ENCODE measurements at regions not wholly inside any gene's neighbourhood (a gene's known extent, or its start where the extent isn't known, plus 50 kb on each side); places are given as distances from the start of the nearest gene placed in this dataset.
"Not testable (repeated sequence)": the region's sequence is repeated elsewhere in the genome, so short reads cannot be mapped to it uniquely, and the experiment has no call there.

GRCh38 chr2:194077366-194077765, 1579.7 kb upstream of the SLC39A10 start:
- no peak for DNase-seq

GRCh38 chr2:194062401-194062800, 1594.6 kb upstream of the SLC39A10 start:
- DNase-seq, result no peak

GRCh38 chr2:194060269-194060668, 1596.8 kb upstream of the SLC39A10 start:
- DNase-seq, result no peak

- DNase-seq, result peak; percentile 1
These were observed 1602.7 kb upstream of the SLC39A10 start for GRCh38 chr2:194054313-194054712.

- DNase-seq, result no peak
These were observed 1612.7 kb upstream of the SLC39A10 start for GRCh38 chr2:194044321-194044720.

GRCh38 chr2:194021130-194021529, 1635.9 kb upstream of the SLC39A10 start:
- DNase-seq, result not testable (repeated sequence)

- DNase-seq, result no peak
These were observed 1636.9 kb upstream of the SLC39A10 start for GRCh38 chr2:194020155-194020554.

GRCh38 chr2:194015751-194016150, 1641.3 kb upstream of the SLC39A10 start:
- DNase-seq, result no peak

- DNase-seq, result no peak
These were observed 1642.4 kb upstream of the SLC39A10 start for GRCh38 chr2:194014639-194015038.

- DNase-seq, result peak; percentile 63
These were observed 1652.3 kb upstream of the SLC39A10 start for GRCh38 chr2:194004590-194005206.

GRCh38 chr2:194003911-194004310, 1653.1 kb upstream of the SLC39A10 start:
- peak; percentile 12 for DNase-seq

- no peak for DNase-seq
These were observed 1654.2 kb upstream of the SLC39A10 start for GRCh38 chr2:194002699-194003368.

GRCh38 chr2:193990868-193991267, 1666.2 kb upstream of the SLC39A10 start:
- no peak for DNase-seq

- no peak for DNase-seq
These were observed 1667.4 kb upstream of the SLC39A10 start for GRCh38 chr2:193989645-193990044.

GRCh38 chr2:193988784-193989183, 1668.2 kb upstream of the SLC39A10 start:
- no peak for DNase-seq

GRCh38 chr2:193985272-193985671, 1671.8 kb upstream of the SLC39A10 start:
- DNase-seq, result no peak

- no peak for DNase-seq
These were observed 1676.4 kb upstream of the SLC39A10 start for GRCh38 chr2:193980599-193980998.

GRCh38 chr2:193973781-193974180, 1683.2 kb upstream of the SLC39A10 start:
- no peak for DNase-seq

- DNase-seq, result peak; percentile 93
These were observed 1690.4 kb upstream of the SLC39A10 start for GRCh38 chr2:193966590-193966989.

- no peak for DNase-seq
These were observed 1691.8 kb upstream of the SLC39A10 start for GRCh38 chr2:193965263-193965662.

- peak; percentile 64 for DNase-seq
These were observed 1693.4 kb upstream of the SLC39A10 start for GRCh38 chr2:193963472-193964119.

- DNase-seq, result no peak
These were observed 1710.2 kb upstream of the SLC39A10 start for GRCh38 chr2:193946806-193947205.

- no peak for DNase-seq
These were observed 1713.5 kb upstream of the SLC39A10 start for GRCh38 chr2:193943406-193943960.

GRCh38 chr2:193935114-193935513, 1721.9 kb upstream of the SLC39A10 start:
- DNase-seq, result no peak

All from fibroblast of skin of abdomen (primary cell).